Right lobe of liver (tissue), 6 donors: ENCODE measurements at regions not wholly inside any gene's neighbourhood (a gene's known extent, or its start where the extent isn't known, plus 50 kb on each side); places are given as distances from the start of the nearest gene placed in this dataset.

Experiments
- ATAC-seq, 4 donors: fragments of 200-7000 bp; cut with Tn5 transposase; one replicate each; pipeline ENCODE4 v1.9.1; 2020; ENCODE audit warnings: mild to moderate bottlenecking in 4 of 4, moderate library complexity in 4 of 4
- DNase-seq, 3 donors: peaks; one replicate each; pipeline ENCODE4 v3.0.0-alpha.2; 2020
- H3K27ac ChIP-seq, 3 donors: fragments of 200-600 bp; one replicate each; pipeline ENCODE4 v1.8.0; 2022
- H3K27me3 ChIP-seq, 2 donors: fragments of 200-600 bp; one replicate each; pipeline ENCODE4 v1.8.0; 2022
- H3K36me3 ChIP-seq, 4 donors: fragments of 200-600 bp; sonication (generic) in 1 of 4; one replicate each; pipeline versions ENCODE4 v1.5.1 to v1.8.0; 2017 to 2022; ENCODE audit warnings: control low read depth in 1 of 4
- H3K4me1 ChIP-seq, 4 donors: fragments of 200-600 bp; sonication (generic) in 1 of 4; one replicate each; pipeline versions ENCODE4 v1.5.1 to v1.8.0; 2017 to 2022; ENCODE audit warnings: control low read depth in 1 of 4
- H3K4me3 ChIP-seq, 3 donors: fragments of 200-600 bp; one replicate each; pipeline ENCODE4 v1.8.0; 2022
- H3K9me3 ChIP-seq, 4 donors: fragments of 200-600 bp; sonication (generic) in 1 of 4; one replicate each; pipeline versions ENCODE4 v1.5.1 to v1.8.0; 2017 to 2022; ENCODE audit warnings: control low read depth in 1 of 4
- POLR2A ChIP-seq: fragments of 450-650 bp; IDR thresholded peaks from one replicate; pipeline ENCODE4 v1.6.1; 2017; ENCODE audit warnings: antibody characterized with exemption, mild to moderate bottlenecking
- WGBS: methylation state at CpG from one replicate; pipeline ENCODE4 v1.1.6; 2018; ENCODE audit warnings: low coverage, low lambda C conversion rate; ENCODE audit not compliant: insufficient coverage; ENCODE audit errors: missing lambda C conversion rate; 5-methylcytosine and 5-hydroxymethylcytosine counted together
- intact Hi-C, 2 donors: fragments of 100-400 bp; cut with DNase I; formaldehyde crosslinking; loops; one replicate each; pipeline versions ENCODE4 v1.11.2 to v1.14.1; 2022
- TF ChIP-seq, protein P1 (sequence below), 4 donors: fragments of 200-600 bp in 3 of 4; fragments of 450-650 bp in 1 of 4; IDR thresholded peaks; one replicate each; pipeline versions ENCODE4 v1.5.1 to v1.8.0; 2016 to 2022; ENCODE audit warnings: antibody characterized with exemption in 4 of 4, mild to moderate bottlenecking in 2 of 4
- donor health status: DM: no; HTN: yes; CAD: no.
- donor health status: DM: no; HTN: no; CAD: no.
- donor health status: DM: no; HTN: no; CAD: no.
- donor health status: DM: no; HTN: yes; CAD: no.
- donor health status: DM: no; HTN: yes; CAD: no.

GRCh38 chr5:32984851-32985610 lies 273.9 kb downstream of the NPR3 start:
- Histone ChIP-seq H3K4me3 (no peak overlapping the region), H3K27ac (no peak overlapping the region), H3K4me1 (no peaks in the 10 kb centered on the region), H3K36me3 (no peaks in the 10 kb centered on the region), H3K27me3 (no peaks in the 10 kb centered on the region), H3K9me3 (no peaks in the 10 kb centered on the region)
- ATAC-seq (no peak), DNase-seq (no peak)
- 76% methylated on average over 4 of the region's 4 CpGs for WGBS
- intact Hi-C loops = no loop called here
- no peak for TF ChIP-seq POLR2A
- TF ChIP-seq, protein P1, sequence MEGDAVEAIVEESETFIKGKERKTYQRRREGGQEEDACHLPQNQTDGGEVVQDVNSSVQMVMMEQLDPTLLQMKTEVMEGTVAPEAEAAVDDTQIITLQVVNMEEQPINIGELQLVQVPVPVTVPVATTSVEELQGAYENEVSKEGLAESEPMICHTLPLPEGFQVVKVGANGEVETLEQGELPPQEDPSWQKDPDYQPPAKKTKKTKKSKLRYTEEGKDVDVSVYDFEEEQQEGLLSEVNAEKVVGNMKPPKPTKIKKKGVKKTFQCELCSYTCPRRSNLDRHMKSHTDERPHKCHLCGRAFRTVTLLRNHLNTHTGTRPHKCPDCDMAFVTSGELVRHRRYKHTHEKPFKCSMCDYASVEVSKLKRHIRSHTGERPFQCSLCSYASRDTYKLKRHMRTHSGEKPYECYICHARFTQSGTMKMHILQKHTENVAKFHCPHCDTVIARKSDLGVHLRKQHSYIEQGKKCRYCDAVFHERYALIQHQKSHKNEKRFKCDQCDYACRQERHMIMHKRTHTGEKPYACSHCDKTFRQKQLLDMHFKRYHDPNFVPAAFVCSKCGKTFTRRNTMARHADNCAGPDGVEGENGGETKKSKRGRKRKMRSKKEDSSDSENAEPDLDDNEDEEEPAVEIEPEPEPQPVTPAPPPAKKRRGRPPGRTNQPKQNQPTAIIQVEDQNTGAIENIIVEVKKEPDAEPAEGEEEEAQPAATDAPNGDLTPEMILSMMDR (IDR thresholded peaks at IDR 0.05) = no peak

DNA sequence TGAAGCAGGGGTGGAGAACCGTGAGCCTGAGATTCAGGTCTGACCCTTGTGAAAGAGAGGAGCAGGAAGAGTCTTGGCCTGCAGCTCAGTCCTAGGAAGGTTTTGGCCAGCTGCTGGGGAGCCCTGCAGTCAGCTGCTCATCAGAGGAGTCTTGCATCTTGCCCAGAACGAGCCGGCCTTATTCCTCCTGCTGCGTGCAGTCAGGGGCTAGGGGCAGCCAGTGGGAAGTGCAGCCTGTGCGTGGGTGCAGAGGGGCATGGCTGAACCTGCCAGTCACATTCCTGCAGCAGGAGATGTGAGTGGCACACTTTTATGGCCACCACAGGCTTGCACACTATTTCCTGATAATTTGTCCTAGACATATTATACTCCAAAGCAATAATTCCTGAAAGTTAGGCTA lies 278.7 kb downstream of the NPR3 start:
- Histone ChIP-seq H3K9me3 (no peaks in the 10 kb centered on the region), H3K27me3 (no peaks in the 10 kb centered on the region), H3K36me3 (no peaks in the 10 kb centered on the region), H3K27ac (no peak overlapping the region), H3K4me1 (no peaks in the 10 kb centered on the region), H3K4me3 (no peak overlapping the region)
- TF ChIP-seq, protein P1 (IDR thresholded peaks at IDR 0.05) = no peak
- TF ChIP-seq POLR2A = no peak
- no peak for ATAC-seq
- 100% methylated on average over 1 of the region's 5 CpGs for WGBS
- intact Hi-C loops = no loop called here
- DNase-seq = no peak

GRCh38 chr5:32990593-32991420 lies 279.7 kb downstream of the NPR3 start:
- Histone ChIP-seq H3K27me3 (no peaks in the 10 kb centered on the region), H3K9me3 (no peaks in the 10 kb centered on the region), H3K27ac (no peak overlapping the region), H3K4me1 (no peaks in the 10 kb centered on the region), H3K4me3 (no peak overlapping the region), H3K36me3 (no peaks in the 10 kb centered on the region)
- no peak for DNase-seq
- ATAC-seq = no peak
- WGBS = 85% methylated on average over 13 of the region's 13 CpGs
- intact Hi-C loops = no loop called here
- TF ChIP-seq, protein P1 (IDR thresholded peaks at IDR 0.05) = no peak
- no peak for TF ChIP-seq POLR2A

- no peak overlapping the region for H3K27ac ChIP-seq
- no peaks in the 10 kb centered on the region for H3K4me1 ChIP-seq
- 82% methylated on average over 9 of the region's 9 CpGs for WGBS
- DNase-seq (no peak), ATAC-seq (no peak)
- no peaks in the 10 kb centered on the region for H3K9me3 ChIP-seq
- intact Hi-C loops = no loop called here
- TF ChIP-seq POLR2A = no peak
- TF ChIP-seq, protein P1 (IDR thresholded peaks at IDR 0.05) = no peak
- H3K27me3 ChIP-seq = no peaks in the 10 kb centered on the region
- H3K36me3 ChIP-seq = no peaks in the 10 kb centered on the region
- H3K4me3 ChIP-seq = no peak overlapping the region
Measured at GRCh38 chr5:32991421-32991815, 280.3 kb downstream of the NPR3 start.
